HG03175 (cell line): ENCODE measurements at regions not wholly inside any gene's neighbourhood (a gene's known extent, or its start where the extent isn't known, plus 50 kb on each side); places are given as distances from the start of the nearest gene placed in this dataset.

Experiments used
- ATAC-seq: cut with Tn5 transposase; IDR thresholded peaks from one replicate; pipeline ENCODE4 v1.9.1; 2021; ENCODE audit warnings: mild to moderate bottlenecking, moderate library complexity; ENCODE audit not compliant: unreplicated experiment

DNA sequence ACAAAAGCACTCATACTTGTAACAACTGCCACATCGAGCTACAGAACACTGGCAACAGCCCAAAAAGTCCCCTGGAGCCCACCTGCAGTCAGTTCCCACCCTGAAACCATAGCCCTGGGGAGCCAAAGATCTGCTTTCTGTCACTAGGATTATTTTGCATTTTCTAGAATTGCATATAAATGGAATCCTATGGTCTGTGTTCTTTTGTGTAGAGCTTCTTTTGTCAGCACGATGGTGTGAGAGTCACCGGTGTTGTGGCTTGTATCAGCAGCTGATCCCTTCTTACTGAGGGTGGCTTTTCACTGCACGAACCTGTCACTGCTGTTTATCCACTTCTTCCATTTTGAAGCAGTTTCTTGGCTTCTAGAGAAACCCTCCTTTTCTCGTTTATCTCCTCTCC is 60.1 kb upstream of the PRR23E start:
- no peak for ATAC-seq

DNA sequence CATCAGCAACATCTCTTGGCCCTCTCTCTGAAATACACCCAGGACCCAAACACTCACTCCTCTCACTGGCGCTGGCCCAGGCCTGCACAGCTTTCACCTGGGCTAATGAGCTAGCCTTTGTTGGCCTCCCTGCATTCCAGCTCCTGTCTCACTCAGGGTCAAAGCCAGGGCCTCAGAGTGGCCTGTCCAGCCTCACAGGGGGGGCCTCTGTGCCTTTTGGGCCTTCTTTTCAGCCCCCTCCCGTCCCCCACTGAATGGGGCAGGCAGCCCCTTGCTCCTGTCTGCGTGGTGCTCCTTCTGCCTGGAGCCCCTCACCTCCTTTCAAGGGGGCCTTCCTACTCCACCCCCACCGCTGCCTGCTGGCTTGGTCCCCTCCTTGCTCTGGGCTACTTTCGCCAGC is 59.0 kb upstream of the PRR23E start:
- ATAC-seq = no peak

DNA sequence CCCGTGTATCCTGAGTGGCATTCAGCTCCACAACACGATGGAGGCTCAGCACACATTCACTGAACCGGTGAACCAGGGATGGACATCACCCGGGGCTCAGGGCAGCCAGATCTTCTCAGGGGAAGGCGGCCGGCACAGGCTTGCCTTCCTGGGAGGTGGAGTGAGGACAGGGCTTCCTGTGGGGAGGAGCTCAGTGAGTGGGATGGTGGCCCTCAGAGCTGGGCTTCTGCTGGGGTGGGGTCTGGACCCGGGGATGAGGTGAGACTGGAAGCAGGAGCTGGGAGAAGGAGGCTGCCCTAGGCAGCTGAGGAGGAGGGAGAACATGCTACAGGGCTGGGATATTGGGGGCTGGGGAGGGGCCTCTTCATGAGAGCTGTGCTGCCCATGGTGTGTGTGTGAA is 58.5 kb upstream of the PRR23E start:
- ATAC-seq = no peak

DNA sequence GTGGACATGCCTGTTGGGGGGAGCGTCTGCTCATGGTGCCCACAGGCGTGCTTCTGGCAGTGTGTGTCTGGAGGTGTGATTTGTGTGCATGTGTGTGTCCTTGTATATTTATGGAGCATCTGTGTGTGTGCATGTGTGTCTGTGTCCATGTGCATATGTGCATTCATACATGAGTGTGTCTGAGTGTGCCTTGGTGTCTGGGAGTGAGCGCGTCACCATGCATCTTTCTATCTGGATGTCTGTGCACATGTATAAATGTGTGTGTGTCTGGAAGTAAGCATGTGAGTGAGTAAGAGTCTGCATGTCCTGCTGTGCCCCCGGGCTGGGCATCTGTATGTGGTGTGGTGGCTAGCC is 58.1 kb upstream of the PRR23E start:
- ATAC-seq = no peak

DNA sequence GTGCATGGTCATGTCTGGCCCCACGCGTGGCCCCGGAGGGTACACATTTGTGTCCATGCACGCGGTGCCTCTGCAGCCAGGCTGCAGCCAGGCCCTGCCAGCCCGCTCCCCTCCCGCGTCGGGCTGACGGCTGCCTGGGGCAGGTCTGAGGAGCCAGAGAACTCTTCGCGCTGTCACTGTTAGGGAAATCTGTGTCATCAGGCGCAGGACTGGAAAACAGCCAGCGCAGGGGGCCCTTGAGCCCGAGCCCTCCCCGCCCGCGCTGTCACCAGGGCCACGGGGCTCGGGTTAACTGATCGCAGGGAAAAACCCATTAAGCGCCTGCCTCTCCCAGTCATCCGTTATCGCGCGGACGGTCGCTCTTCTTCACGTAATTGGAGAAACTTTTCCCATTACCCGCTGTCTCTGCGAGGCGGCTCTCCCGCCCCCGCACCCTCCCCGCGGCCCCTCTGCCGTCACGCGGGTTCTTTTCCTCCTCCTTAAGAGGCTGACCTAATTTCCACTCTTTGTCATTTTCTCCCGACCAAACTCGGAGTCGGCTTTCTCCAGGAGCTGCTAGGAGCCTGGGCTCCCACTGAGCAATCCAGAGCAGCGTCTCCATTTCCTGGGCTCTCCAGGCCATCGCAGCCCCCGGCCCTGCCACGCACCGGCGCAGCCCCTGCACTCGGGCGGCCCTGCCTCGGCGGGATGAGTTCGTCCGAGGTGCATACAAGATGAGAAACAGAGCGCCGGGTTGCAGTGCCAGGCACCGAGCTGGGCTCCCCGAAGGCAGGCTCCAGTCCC is 57.5 kb upstream of the PRR23E start:
- no peak for ATAC-seq

DNA sequence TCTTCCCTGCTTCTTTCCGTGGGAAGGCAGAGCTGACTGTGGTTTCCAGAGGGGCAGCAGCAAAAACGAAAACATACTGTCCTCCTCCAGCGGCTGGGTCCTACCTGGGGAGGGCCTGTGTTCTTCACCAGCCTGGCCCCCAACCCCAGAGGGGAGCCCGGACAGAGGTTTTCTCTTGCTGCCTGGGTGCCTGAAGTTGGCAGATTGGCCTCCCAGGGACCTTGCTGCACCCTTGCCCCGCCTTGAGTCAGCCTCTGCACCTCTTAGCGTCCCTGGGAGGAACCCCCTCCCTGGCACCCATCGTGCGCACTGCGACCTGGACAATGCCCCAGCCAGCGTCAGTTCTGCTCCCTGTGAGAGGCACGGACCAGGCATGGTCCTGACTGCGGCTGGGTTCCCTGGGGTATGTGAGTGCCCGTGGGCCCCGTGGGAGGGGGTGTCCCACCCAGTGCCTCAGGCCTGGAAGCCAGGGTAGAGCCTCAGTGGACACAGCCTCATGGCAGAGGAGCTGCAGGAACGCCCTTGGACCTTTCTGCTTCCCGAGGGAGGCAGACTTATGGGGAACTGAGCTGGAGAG is 56.8 kb upstream of the PRR23E start:
- ATAC-seq = no peak

DNA sequence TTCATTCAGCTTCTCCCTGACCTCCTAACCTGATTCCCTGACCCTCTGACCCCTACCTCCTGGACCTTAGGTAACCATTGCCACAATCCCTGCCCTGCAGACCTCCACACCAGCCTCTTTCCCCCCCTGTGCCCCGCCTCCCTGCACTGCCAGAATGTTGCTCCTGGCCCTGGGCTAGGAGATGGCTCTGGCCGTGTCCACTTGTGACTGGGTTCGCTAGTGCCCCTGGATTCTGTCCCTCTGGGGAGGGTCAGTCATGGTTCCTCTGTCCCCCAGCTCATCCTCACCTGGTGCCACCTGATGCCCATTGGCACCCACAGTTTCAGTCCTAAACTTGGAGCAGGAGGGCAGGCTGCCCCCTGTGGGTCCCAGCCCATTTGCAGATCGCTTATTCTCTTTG is 56.2 kb upstream of the PRR23E start:
- ATAC-seq = no peak

DNA sequence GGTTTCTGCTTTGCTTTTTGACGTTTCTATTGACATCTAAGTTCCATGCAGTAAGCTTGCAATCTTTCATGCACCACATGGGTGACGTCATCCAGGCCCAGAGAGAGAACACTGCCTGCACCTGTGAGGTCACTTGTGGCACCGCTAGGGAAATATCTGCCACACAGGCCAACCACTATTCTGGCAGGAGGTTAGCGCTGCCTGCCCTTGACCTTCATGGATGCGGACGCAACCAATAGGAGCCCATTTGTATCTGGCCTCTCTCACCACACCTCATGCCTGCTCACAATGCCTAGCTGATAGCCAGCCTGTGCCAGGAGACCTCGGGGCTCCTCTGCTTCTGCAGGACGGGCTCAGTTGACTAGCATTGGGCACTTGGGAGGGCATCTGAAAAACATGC is 55.8 kb upstream of the PRR23E start:
- ATAC-seq = no peak

DNA sequence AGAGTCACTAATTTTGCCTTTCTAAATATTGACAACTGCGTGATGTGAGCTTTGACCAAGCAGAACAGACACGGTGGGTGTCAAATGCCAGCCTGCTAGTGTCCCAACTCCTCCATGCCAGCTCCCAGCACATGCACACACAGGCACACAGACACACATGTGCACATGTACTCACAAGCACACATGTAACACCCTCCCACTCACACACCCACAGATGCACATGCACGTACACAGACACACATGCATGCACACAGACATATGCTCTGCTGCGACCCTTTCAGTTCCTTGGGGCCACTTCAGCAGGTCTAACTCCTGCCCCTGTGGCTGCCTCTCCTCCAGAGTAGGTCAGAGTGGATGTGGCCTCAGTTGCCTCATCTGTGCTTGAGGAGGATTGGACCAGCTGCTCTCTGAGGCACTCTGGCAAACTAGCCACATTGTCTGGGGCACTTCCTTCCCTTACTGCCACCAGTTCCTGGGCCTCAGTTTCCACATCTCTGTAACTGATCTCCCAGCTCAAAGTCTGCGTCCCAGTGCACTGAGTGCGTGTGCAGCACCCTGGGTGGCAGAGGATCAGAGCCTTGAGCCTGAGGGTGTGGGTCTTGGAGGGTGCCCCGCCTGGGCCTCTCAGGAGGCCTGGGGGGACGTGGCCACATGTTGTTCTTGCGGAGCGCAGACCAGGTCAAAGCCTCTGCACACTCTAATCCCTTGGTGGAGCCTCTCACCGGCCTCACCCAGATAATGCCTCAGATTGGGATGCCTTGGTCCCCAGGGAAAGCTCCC is 55.0 kb upstream of the PRR23E start:
- no peak for ATAC-seq

DNA sequence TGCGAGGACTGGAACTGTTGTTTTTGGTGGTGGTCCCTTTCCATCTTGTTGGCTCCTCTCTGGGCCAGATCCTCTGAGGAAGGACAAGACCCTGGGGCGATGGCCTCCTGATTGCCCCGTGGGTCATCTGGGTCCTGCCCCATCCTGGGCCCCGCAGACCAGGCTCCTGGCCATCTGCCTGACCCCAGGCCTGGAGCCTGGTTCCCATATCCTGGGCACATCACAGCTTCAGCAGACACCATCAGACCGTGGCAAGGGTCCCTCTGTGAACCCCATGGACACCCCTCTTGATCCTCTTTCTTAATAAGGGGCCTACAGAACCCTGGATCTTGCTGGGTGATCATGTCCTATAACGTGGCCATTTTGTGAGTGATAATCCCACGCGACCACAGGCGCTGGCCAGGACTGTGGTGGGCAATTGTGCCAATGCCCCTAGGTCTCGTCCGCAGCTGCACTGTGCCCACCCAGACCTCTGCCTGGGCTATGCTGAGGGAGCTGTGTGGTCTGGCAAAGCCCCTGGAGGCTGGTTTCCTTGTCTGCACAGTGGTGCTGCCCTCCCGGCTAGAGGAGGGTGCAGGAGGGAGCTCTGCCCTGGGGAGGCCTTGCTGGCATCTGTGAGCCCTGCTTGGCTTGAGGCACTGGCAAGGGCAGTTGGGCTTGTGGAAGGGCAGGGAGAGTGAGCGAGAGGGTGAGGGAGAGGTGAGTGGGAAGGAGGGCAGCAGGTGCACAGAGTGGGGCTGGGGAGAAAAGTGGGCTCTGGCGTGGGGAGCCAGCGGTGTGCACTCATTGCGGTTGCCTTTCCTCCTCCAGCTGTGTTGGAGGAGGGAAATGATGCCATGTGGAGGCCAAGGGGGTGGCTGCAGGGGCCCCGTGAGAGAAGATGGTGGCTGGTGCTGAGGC is 53.1 kb upstream of the PRR23E start:
- ATAC-seq = no peak

DNA sequence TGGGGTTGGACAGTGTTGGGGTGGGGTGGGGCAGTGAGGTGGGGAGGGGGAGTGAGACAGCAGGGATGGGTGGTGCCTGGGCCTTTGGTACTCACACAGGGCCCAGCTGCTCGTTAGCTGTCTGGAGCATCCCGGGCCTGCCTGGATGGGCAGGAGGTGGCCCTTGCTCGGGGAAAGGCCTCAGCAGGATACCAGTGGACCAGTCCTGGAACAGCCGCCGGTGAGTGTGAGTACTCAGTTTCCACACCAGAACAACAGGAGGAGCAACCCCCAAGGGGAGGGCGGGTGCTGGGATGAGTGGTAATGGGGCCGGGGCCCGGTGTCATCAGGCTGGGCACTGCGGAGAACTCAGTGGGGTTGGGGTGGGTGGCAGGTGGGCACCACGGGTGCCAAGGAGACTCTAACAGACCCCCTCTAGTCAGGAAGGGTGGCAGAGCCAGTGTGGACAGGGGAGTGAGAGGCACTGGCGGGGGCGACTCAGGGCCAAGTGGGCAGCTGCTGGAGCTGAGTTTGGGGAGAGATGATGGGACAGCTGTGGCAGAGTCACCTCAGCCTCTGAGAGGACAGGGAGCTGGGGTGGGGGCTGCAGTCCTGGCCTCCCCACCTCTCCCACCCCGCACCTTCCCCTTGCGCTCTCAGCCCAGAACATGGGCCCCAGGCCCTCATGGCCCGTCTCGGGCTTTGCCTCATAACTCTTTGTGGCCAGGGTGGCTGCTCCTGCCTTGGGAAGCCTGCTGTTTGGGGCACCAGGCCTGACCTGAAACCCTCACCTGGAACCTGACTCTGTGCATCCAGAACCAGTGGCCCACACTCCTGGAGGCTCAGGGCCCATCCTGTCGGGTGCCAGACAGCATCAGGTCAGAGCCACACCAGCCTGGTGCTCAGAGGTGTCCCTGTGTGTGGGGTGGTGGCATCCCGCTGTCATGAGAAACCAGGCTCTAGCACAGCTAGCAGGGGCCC is 52.1 kb upstream of the PRR23E start:
- ATAC-seq = no peak

DNA sequence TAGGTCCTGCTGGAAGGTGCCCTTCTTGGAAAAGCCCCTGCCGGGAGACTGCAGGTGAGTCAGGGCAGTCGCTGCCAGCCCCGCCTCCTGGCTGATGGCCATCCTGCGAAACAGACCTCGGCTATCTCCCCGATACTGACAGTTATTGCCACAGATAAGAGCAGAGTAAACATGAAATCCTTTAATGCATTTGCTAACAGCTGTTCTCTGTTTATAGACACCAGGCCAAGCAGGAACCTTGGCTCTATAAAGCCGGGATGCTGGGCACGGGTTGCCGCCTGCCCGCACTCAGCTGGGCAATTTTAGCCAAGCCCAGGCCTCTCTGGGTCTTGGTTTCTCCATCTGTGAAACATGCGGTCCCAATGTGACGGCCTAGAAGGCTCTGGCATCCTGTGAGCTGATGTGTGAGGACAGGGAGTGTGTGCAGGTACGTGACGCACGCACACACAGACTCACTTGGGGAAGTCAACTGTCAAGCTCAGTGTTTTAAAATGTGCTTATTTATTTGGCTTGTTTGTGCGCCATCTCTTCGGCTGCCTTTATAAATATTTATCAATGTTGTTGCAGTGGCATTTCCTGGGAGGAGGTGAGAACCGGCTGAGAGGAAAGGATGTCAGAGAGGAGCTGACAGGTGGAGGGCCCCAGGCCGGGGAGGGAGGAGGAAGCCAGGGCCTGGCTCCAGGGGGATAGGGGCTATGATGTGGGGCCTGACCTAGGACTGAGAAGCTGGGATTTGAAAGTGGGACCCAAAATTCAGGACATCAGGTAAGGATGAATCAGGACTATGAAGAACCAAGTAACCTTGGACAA is 50.8 kb upstream of the PRR23E start:
- ATAC-seq = no peak
